ENCODE measurements at regions not wholly inside any gene's neighbourhood (a gene's known extent, or its start where the extent isn't known, plus 50 kb on each side); places are given as distances from the start of the nearest gene placed in this dataset.

GRCh38 chr4:165597581-165598480 is 219.0 kb downstream of the CPE start:
- TF ChIP-seq CTCF (conservative IDR thresholded peaks at IDR 0.05; ENCODE audit: low read length) (no peak), EZH2phosphoT487 (IDR thresholded peaks at IDR 0.05; ENCODE audit: borderline replicate concordance) (no peak)
